ENCODE measurements at regions not wholly inside any gene's neighbourhood (a gene's known extent, or its start where the extent isn't known, plus 50 kb on each side); places are given as distances from the start of the nearest gene placed in this dataset.

GRCh38 chr12:28603801-28604200 is 413.5 kb downstream of the CCDC91 start:
- no peaks in the 10 kb centered on the region for H3K9me3 ChIP-seq (ENCODE audit: control insufficient read depth, low read depth, low read length)
- no peak overlapping the region for H4K91ac ChIP-seq (ENCODE audit: insufficient read length, low read depth, low read length)
- H2BK120ac ChIP-seq (ENCODE audit: low read depth, low read length, poor library complexity, severe bottlenecking) = no peak overlapping the region
- H3K4ac ChIP-seq (ENCODE audit: low read depth, low read length) = no peak overlapping the region
- H3K27me3 Mint-ChIP-seq (ENCODE audit: low read depth) = no peaks in the 10 kb centered on the region
- no peak overlapping the region for H2BK15ac ChIP-seq (ENCODE audit: low read depth, low read length)
- peaks cover 13 to 16% of the 10 kb centered on the region in 2 experiments for H3K4me1 Mint-ChIP-seq
- H3K27ac ChIP-seq (ENCODE audit: insufficient read length, low read depth, low read length) = no peak overlapping the region
- no peaks in the 10 kb centered on the region for H3K4me1 ChIP-seq (ENCODE audit: insufficient read depth, low read length)
- no peaks in the 10 kb centered on the region for H3K79me2 ChIP-seq (ENCODE audit: insufficient read depth, low read length)
- no peak overlapping the region for H3K14ac ChIP-seq (ENCODE audit: insufficient read depth, low read length)
- no peak for DNase-seq
- no peaks in the 10 kb centered on the region for H3K23me2 ChIP-seq (ENCODE audit: insufficient read length, low read depth, low read length, poor library complexity, severe bottlenecking)
- no peak overlapping the region for H2BK20ac ChIP-seq (ENCODE audit: low read depth, low read length, poor library complexity, severe bottlenecking)
- WGBS (ENCODE audit: extremely low coverage, insufficient read length, low lambda C conversion rate) = no CpG with 5 or more reads among the region's 1 CpG
- no peak for TF ChIP-seq CTCF (conservative IDR thresholded peaks at IDR 0.05)
- H4K8ac ChIP-seq (replicated peaks; ENCODE audit: insufficient read length, low read depth, low read length) = no peak overlapping the region
- no peak overlapping the region for H4K5ac ChIP-seq (ENCODE audit: insufficient read length, low read depth, low read length)
- H3K9me3 Mint-ChIP-seq = peaks cover 20 to 21% of the 10 kb centered on the region in 2 experiments
- H3K9ac ChIP-seq (ENCODE audit: extremely low read depth, insufficient read length, low read length) = no peak overlapping the region
- no peak overlapping the region for H2BK12ac ChIP-seq (ENCODE audit: insufficient read length, low read depth, low read length)
- peaks cover 15 to 26% (median 22%) of the 10 kb centered on the region in 3 experiments for H3K36me3 Mint-ChIP-seq (ENCODE audit: insufficient read depth in 1 of 3, low read depth in 3 of 3)
- H3K27ac Mint-ChIP-seq = no peak overlapping the region
- H2AFZ ChIP-seq (ENCODE audit: low read length) = no peak overlapping the region
- no peak overlapping the region for H3K18ac ChIP-seq (ENCODE audit: insufficient read length, low read depth, low read length)
- H3K23ac ChIP-seq (ENCODE audit: insufficient read length, low read depth, low read length) = no peak overlapping the region
- no peak overlapping the region for H3K4me2 ChIP-seq (ENCODE audit: insufficient read depth, insufficient read length, low read length)
- no peaks in the 10 kb centered on the region for H3K27me3 ChIP-seq (ENCODE audit: insufficient read depth, low read length)
- H2BK5ac ChIP-seq (ENCODE audit: insufficient read length, low read length) = no peak overlapping the region
- no peaks in the 10 kb centered on the region for H3K79me1 ChIP-seq (ENCODE audit: insufficient read depth, low read depth, low read length, poor library complexity, severe bottlenecking)
- H3K56ac ChIP-seq (ENCODE audit: insufficient read length, low read depth, low read length) = no peak overlapping the region
- no peak overlapping the region for H3K4me3 Mint-ChIP-seq
- H4K20me1 ChIP-seq (ENCODE audit: control insufficient read depth, insufficient read depth, insufficient read length) = no peaks in the 10 kb centered on the region
- no peak overlapping the region for H2AK5ac ChIP-seq (ENCODE audit: insufficient read length, low read length)
- H3T11ph ChIP-seq (ENCODE audit: low read length) = no peak overlapping the region

Data from H9 (cell line).